AG04449 (cell line): ENCODE measurements at regions not wholly inside any gene's neighbourhood (a gene's known extent, or its start where the extent isn't known, plus 50 kb on each side); places are given as distances from the start of the nearest gene placed in this dataset.

Source experiments
- CTCF ChIA-PET: fragments of 350-600 bp; formaldehyde crosslinking; extraction: SDS; loops from one replicate; lab custom pipeline; 2021; ENCODE audit warnings: antibody characterized with exemption; lab: Yijun Ruan, JAX
- POLR2A ChIA-PET: fragments of 400-600, 350-600 bp; formaldehyde crosslinking; extraction: SDS; loops from one replicate; lab custom pipeline; 2020; ENCODE audit warnings: antibody characterized with exemption, inconsistent platforms; lab: Yijun Ruan, JAX
- DNase-seq: peaks from one replicate; pipeline ENCODE4 v3.0.0-alpha.2; 2010; ENCODE audit warnings: low read depth, low spot score
- H3K4me3 ChIP-seq: 2 replicates; pipeline ENCODE4 v1.5.1; 2011; ENCODE audit warnings: low read depth, mild to moderate bottlenecking, control low read depth, low read length
- TF ChIP-seq, protein P1 (sequence below): IDR thresholded peaks from one replicate; pipeline ENCODE4 v1.5.1; 2011; ENCODE audit warnings: mild to moderate bottlenecking, moderate library complexity, low read length, control low read depth, inconsistent platforms; ENCODE audit not compliant: insufficient read depth; ENCODE audit errors: missing control alignments

DNA sequence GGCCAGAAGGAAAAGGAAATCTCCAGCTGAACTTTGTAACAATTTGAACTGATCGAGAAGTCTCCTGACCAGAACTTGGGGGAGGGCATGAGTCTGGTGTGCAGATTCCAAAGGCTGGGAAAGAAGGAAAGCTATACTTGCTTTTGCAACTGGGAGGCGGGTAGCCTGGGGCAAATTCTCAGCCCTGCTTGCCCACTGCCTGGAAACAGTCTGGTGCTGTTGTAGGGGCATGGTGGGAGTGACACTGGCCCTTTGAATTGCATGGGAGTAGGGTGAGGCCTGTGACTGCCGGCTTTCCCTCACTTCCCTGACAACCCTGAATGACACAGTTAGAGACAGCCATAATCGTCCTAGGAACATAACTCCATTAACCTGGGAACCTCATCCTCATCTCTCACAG lies 114.0 kb upstream of the POU1F1 start:
- DNase-seq = no peak
- ChIA-PET POLR2A (no interaction called here), CTCF (interaction anchor here (3.9 kb wide), 1 partner anchor 40 kb away, joined by 19 read pairs; no protein-coding TSS in a partner anchor)
- TF ChIP-seq, protein P1, sequence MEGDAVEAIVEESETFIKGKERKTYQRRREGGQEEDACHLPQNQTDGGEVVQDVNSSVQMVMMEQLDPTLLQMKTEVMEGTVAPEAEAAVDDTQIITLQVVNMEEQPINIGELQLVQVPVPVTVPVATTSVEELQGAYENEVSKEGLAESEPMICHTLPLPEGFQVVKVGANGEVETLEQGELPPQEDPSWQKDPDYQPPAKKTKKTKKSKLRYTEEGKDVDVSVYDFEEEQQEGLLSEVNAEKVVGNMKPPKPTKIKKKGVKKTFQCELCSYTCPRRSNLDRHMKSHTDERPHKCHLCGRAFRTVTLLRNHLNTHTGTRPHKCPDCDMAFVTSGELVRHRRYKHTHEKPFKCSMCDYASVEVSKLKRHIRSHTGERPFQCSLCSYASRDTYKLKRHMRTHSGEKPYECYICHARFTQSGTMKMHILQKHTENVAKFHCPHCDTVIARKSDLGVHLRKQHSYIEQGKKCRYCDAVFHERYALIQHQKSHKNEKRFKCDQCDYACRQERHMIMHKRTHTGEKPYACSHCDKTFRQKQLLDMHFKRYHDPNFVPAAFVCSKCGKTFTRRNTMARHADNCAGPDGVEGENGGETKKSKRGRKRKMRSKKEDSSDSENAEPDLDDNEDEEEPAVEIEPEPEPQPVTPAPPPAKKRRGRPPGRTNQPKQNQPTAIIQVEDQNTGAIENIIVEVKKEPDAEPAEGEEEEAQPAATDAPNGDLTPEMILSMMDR = no peak
- H3K4me3 ChIP-seq = no peak overlapping the region

DNA sequence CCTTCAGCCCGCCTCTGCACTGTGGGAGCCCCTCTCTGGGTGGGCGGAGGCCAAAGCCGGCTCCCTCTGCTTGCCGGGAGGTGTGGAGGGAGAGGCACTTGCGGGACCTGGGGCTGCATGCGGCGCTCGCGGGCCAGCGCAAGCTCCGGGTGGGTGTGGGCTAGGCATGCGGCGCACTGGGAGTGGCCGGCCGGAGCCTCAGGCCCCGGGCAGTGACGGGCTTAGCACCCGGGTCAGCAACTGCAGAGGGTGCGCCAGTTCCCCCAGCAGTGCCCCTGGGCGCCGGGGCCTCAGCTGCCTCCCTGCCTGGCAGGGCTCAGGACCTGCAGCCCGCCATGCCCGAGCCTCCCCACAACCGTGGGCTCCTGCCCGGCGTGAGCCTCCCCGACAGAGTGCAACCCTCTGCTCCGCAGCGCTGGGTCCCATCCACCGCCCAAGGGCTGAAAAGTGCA lies 98.9 kb upstream of the POU1F1 start:
- no peak overlapping the region for H3K4me3 ChIP-seq
- TF ChIP-seq, protein P1 = no peak
- no peak for DNase-seq
- ChIA-PET POLR2A (no interaction called here), CTCF (interaction anchor here (0.8 kb wide), 1 partner anchor 24 kb away, joined by 3 read pairs; no protein-coding TSS in a partner anchor)

GRCh38 chr3:87370007-87370406 lies 93.6 kb upstream of the POU1F1 start:
- no peak overlapping the region for H3K4me3 ChIP-seq
- no peak for DNase-seq
- TF ChIP-seq, protein P1 = no peak
- POLR2A ChIA-PET = no interaction called here
- CTCF ChIA-PET = interaction anchor here (1.3 kb wide), 1 partner anchor 10 kb away, joined by 3 read pairs; no protein-coding TSS in a partner anchor

DNA sequence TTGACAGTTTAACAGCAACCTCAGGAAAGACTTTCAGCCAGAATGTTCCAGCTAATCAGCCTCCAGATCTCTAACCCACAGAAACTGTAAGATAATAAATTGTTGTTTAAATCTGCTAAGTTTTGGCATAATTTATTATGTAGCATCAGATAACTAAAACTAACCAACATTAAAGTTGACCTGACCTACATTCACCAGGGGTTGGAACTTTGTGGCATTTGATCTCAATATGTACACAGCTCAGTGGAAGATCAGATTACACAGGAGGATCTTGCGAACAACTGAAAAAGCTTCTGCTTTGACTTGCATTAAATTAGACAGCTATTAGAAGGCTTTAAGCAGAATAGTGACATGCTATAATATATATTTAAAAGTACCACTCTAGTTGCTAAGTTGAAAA lies 91.4 kb upstream of the POU1F1 start:
- ChIA-PET POLR2A (no interaction called here), CTCF (interaction anchor here (0.7 to 2.4 kb wide), 3 partner anchors 17 to 136 kb away, joined by 3 to 11 read pairs (median 3); no protein-coding TSS in a partner anchor)

DNA sequence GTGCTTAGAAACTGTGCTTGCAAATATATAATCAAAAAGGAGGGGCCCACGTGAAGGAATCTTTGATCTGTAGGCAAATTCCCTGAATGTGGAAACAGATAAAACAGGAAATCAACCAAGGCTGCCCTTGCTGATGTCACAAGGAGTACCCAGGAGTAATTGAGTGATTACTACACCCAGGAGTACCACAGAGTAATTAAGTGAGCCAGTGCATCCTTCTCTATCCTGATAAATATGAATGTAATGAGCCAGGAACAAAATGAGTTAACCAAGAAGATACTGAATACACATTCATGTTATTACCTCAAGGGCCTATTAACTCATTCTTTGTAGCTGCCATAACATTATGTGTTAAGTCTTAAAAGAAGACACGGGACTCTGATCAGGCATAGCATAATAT lies 87.3 kb upstream of the POU1F1 start:
- CTCF ChIA-PET = interaction anchor here (1.2 to 3.1 kb wide), 2 partner anchors 9 to 13 kb away, joined by 3 to 12 read pairs; no protein-coding TSS in a partner anchor

More for the DNA sequence above, 91.4 kb upstream of the POU1F1 start:
- TF ChIP-seq, protein P1 = no peak
- no peak overlapping the region for H3K4me3 ChIP-seq
- no peak for DNase-seq

DNA sequence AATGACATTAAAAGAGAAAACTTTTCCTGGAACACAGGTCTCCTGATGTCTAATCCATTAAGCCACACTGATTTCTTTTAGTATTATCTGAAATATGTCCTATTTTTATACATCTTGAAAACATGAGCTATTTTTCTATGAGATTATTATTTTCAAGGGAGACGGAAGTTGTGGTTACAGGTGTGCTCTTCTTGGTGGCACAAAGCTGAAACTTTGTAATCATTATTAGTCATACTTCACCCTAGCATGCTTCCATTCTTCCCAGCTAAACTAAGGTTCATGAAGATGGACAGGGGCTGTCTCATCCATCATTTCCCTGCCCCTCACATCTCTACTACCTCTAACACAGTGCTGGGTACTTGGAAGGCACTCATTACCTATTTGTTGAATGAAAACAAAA lies 85.6 kb upstream of the POU1F1 start:
- TF ChIP-seq, protein P1 = no peak
- no peak for DNase-seq
- no peak overlapping the region for H3K4me3 ChIP-seq
- ChIA-PET POLR2A (no interaction called here), CTCF (interaction anchor here (2.8 kb wide), 1 partner anchor 12 kb away, joined by 24 read pairs; no protein-coding TSS in a partner anchor)

More for the DNA sequence above, 87.3 kb upstream of the POU1F1 start:
- H3K4me3 ChIP-seq = no peak overlapping the region
- POLR2A ChIA-PET = no interaction called here
- TF ChIP-seq, protein P1 = no peak
- no peak for DNase-seq
